ENCODE measurements at regions not wholly inside any gene's neighbourhood (a gene's known extent, or its start where the extent isn't known, plus 50 kb on each side); places are given as distances from the start of the nearest gene placed in this dataset.

- WGBS, 2 donors (ENCODE audit: extremely low coverage in 2 of 2, insufficient read length in 2 of 2, insufficient replicate concordance in 1 of 2), result no CpG with 5 or more reads among the region's 10 CpGs
- Histone ChIP-seq H2AFZ (ENCODE audit: low read length) (no peak overlapping the region), H3K4me1 (ENCODE audit: control insufficient read depth in 2 of 2, insufficient read depth in 1 of 2, low read depth in 1 of 2, low read length in 2 of 2) (no peaks in the 10 kb centered on the region), H3K4me3 (ENCODE audit: low read length in 2 of 2) (no peak overlapping the region), H2AK5ac (ENCODE audit: low read depth, low read length) (no peak overlapping the region), H3K27ac (replicated peaks; ENCODE audit: low read length) (no peak overlapping the region), H4K8ac (ENCODE audit: low read depth, low read length) (no peak overlapping the region), H4K91ac (ENCODE audit: low read depth, low read length, poor library complexity) (no peak overlapping the region), H3K36me3 (replicated peaks in 1 of 2; ENCODE audit: control insufficient read depth in 2 of 2, insufficient read depth in 2 of 2, low read length in 2 of 2) (no peaks in the 10 kb centered on the region), H3K23ac (ENCODE audit: low read depth, low read length, poor library complexity) (no peak overlapping the region), H3K4me2 (ENCODE audit: insufficient read depth, low read length, poor library complexity, severe bottlenecking) (no peak overlapping the region), H2BK12ac (ENCODE audit: low read length) (no peak overlapping the region), H3K14ac (ENCODE audit: low read length) (no peak overlapping the region), H3K4ac (ENCODE audit: low read length) (no peak overlapping the region), H3K18ac (ENCODE audit: low read length) (no peak overlapping the region), H3K9me3 (replicated peaks in 1 of 2; ENCODE audit: control insufficient read depth in 2 of 2, insufficient read depth in 1 of 2, low read depth in 1 of 2, low read length in 2 of 2) (peaks cover 0 to 61% of the 10 kb centered on the region in 2 donors), H3K79me1 (ENCODE audit: low read depth, low read length) (peaks cover 1% of the 10 kb centered on the region), H2BK5ac (ENCODE audit: low read length) (no peak overlapping the region), H3K9ac (ENCODE audit: low read depth, low read length, poor library complexity) (no peak overlapping the region), H2BK15ac (ENCODE audit: low read length) (no peak overlapping the region), H3K27me3 (ENCODE audit: control insufficient read depth in 3 of 3, insufficient read depth in 3 of 3, low read depth in 1 of 3, low read length in 3 of 3) (no peaks in the 10 kb centered on the region), H2BK120ac (ENCODE audit: low read depth, low read length) (no peak overlapping the region)
- no peak for DNase-seq (ENCODE audit: low spot score)
These were observed 208.4 kb downstream of the UBE3A start for GRCh38 chr15:25230442-25230841.

- no peaks in the 10 kb centered on the region for H3K27me3 ChIP-seq (ENCODE audit: control insufficient read depth in 3 of 3, insufficient read depth in 3 of 3, low read depth in 1 of 3, low read length in 3 of 3)
- H4K8ac ChIP-seq (ENCODE audit: low read depth, low read length), result no peak overlapping the region
- no peak overlapping the region for H2BK15ac ChIP-seq (ENCODE audit: low read length)
- H2AFZ ChIP-seq (ENCODE audit: low read length), result no peak overlapping the region
- H4K91ac ChIP-seq (ENCODE audit: low read depth, low read length, poor library complexity), result no peak overlapping the region
- no peak overlapping the region for H3K14ac ChIP-seq (ENCODE audit: low read length)
- no peaks in the 10 kb centered on the region for H3K4me1 ChIP-seq (ENCODE audit: control insufficient read depth in 2 of 2, insufficient read depth in 1 of 2, low read depth in 1 of 2, low read length in 2 of 2)
- no peak overlapping the region for H2BK120ac ChIP-seq (ENCODE audit: low read depth, low read length)
- H2BK5ac ChIP-seq (ENCODE audit: low read length), result no peak overlapping the region
- peaks cover 0 to 69% of the 10 kb centered on the region in 2 donors for H3K9me3 ChIP-seq (replicated peaks in 1 of 2; ENCODE audit: control insufficient read depth in 2 of 2, insufficient read depth in 1 of 2, low read depth in 1 of 2, low read length in 2 of 2)
- no peak overlapping the region for H3K9ac ChIP-seq (ENCODE audit: low read depth, low read length, poor library complexity)
- no CpG with 5 or more reads among the region's 7 CpGs for WGBS, 2 donors (ENCODE audit: extremely low coverage in 2 of 2, insufficient read length in 2 of 2, insufficient replicate concordance in 1 of 2)
- H3K27ac ChIP-seq (replicated peaks; ENCODE audit: low read length), result no peak overlapping the region
- peaks cover 5% of the 10 kb centered on the region for H3K79me1 ChIP-seq (ENCODE audit: low read depth, low read length)
- peak overlapping the region; percentile 71 for H3K18ac ChIP-seq (ENCODE audit: low read length)
- H3K36me3 ChIP-seq (replicated peaks in 1 of 2; ENCODE audit: control insufficient read depth in 2 of 2, insufficient read depth in 2 of 2, low read length in 2 of 2), result no peaks in the 10 kb centered on the region
- DNase-seq (ENCODE audit: low spot score), result no peak
- no peak overlapping the region for H3K4me2 ChIP-seq (ENCODE audit: insufficient read depth, low read length, poor library complexity, severe bottlenecking)
- H2AK5ac ChIP-seq (ENCODE audit: low read depth, low read length), result no peak overlapping the region
- no peak overlapping the region for H2BK12ac ChIP-seq (ENCODE audit: low read length)
- H3K4me3 ChIP-seq (ENCODE audit: low read length in 2 of 2), result peak overlapping the region in 1 of 2 donors; percentile 54
- H3K23ac ChIP-seq (ENCODE audit: low read depth, low read length, poor library complexity), result peak overlapping the region; percentile 31
- H3K4ac ChIP-seq (ENCODE audit: low read length), result no peak overlapping the region
These were observed 205.0 kb downstream of the UBE3A start for GRCh38 chr15:25233766-25234350.

GRCh38 chr15:25234831-25235230 lies 204.0 kb downstream of the UBE3A start:
- no peak overlapping the region for H3K18ac ChIP-seq (ENCODE audit: low read length)
- no peak overlapping the region for H2AK5ac ChIP-seq (ENCODE audit: low read depth, low read length)
- H3K23ac ChIP-seq (ENCODE audit: low read depth, low read length, poor library complexity), result no peak overlapping the region
- H2BK12ac ChIP-seq (ENCODE audit: low read length), result no peak overlapping the region
- H3K14ac ChIP-seq (ENCODE audit: low read length), result peak overlapping the region; percentile 87
- H3K4me2 ChIP-seq (ENCODE audit: insufficient read depth, low read length, poor library complexity, severe bottlenecking), result no peak overlapping the region
- no peak overlapping the region for H4K91ac ChIP-seq (ENCODE audit: low read depth, low read length, poor library complexity)
- H2AFZ ChIP-seq (ENCODE audit: low read length), result no peak overlapping the region
- H3K79me1 ChIP-seq (ENCODE audit: low read depth, low read length), result peaks cover 5% of the 10 kb centered on the region
- no peaks in the 10 kb centered on the region for H3K4me1 ChIP-seq (ENCODE audit: control insufficient read depth in 2 of 2, insufficient read depth in 1 of 2, low read depth in 1 of 2, low read length in 2 of 2)
- peaks cover 0 to 65% of the 10 kb centered on the region in 2 donors for H3K9me3 ChIP-seq (replicated peaks in 1 of 2; ENCODE audit: control insufficient read depth in 2 of 2, insufficient read depth in 1 of 2, low read depth in 1 of 2, low read length in 2 of 2)
- no peaks in the 10 kb centered on the region for H3K27me3 ChIP-seq (ENCODE audit: control insufficient read depth in 3 of 3, insufficient read depth in 3 of 3, low read depth in 1 of 3, low read length in 3 of 3)
- no peak overlapping the region for H3K9ac ChIP-seq (ENCODE audit: low read depth, low read length, poor library complexity)
- H3K36me3 ChIP-seq (replicated peaks in 1 of 2; ENCODE audit: control insufficient read depth in 2 of 2, insufficient read depth in 2 of 2, low read length in 2 of 2), result no peaks in the 10 kb centered on the region
- peak overlapping the region; percentile 22 for H2BK5ac ChIP-seq (ENCODE audit: low read length)
- H4K8ac ChIP-seq (ENCODE audit: low read depth, low read length), result no peak overlapping the region
- WGBS, 2 donors (ENCODE audit: extremely low coverage in 2 of 2, insufficient read length in 2 of 2, insufficient replicate concordance in 1 of 2), result no CpG with 5 or more reads among the region's 9 CpGs
- no peak overlapping the region for H3K4ac ChIP-seq (ENCODE audit: low read length)
- H2BK120ac ChIP-seq (ENCODE audit: low read depth, low read length), result no peak overlapping the region
- no peak overlapping the region for H3K27ac ChIP-seq (replicated peaks; ENCODE audit: low read length)
- H3K4me3 ChIP-seq (ENCODE audit: low read length in 2 of 2), result no peak overlapping the region
- DNase-seq (ENCODE audit: low spot score), result no peak
- H2BK15ac ChIP-seq (ENCODE audit: low read length), result no peak overlapping the region

- H2BK5ac ChIP-seq (ENCODE audit: low read length), result peak overlapping the region; percentile 22
- H3K27me3 ChIP-seq (ENCODE audit: control insufficient read depth in 3 of 3, insufficient read depth in 3 of 3, low read depth in 1 of 3, low read length in 3 of 3), result no peaks in the 10 kb centered on the region
- H3K4me3 ChIP-seq (ENCODE audit: low read length in 2 of 2), result no peak overlapping the region
- no peak overlapping the region for H2BK15ac ChIP-seq (ENCODE audit: low read length)
- no peak overlapping the region for H2BK120ac ChIP-seq (ENCODE audit: low read depth, low read length)
- no peak overlapping the region for H3K27ac ChIP-seq (replicated peaks; ENCODE audit: low read length)
- no peak overlapping the region for H2BK12ac ChIP-seq (ENCODE audit: low read length)
- no peak overlapping the region for H3K4ac ChIP-seq (ENCODE audit: low read length)
- no peak overlapping the region for H3K9ac ChIP-seq (ENCODE audit: low read depth, low read length, poor library complexity)
- peak overlapping the region; percentile 55 for H3K23ac ChIP-seq (ENCODE audit: low read depth, low read length, poor library complexity)
- H3K79me1 ChIP-seq (ENCODE audit: low read depth, low read length), result peaks cover 5% of the 10 kb centered on the region
- no CpG with 5 or more reads among the region's 5 CpGs for WGBS, 2 donors (ENCODE audit: extremely low coverage in 2 of 2, insufficient read length in 2 of 2, insufficient replicate concordance in 1 of 2)
- H3K18ac ChIP-seq (ENCODE audit: low read length), result peak overlapping the region; percentile 17
- H3K9me3 ChIP-seq (replicated peaks in 1 of 2; ENCODE audit: control insufficient read depth in 2 of 2, insufficient read depth in 1 of 2, low read depth in 1 of 2, low read length in 2 of 2), result peaks cover 0 to 61% of the 10 kb centered on the region in 2 donors
- peak overlapping the region; percentile 38 for H3K14ac ChIP-seq (ENCODE audit: low read length)
- H2AFZ ChIP-seq (ENCODE audit: low read length), result no peak overlapping the region
- H3K36me3 ChIP-seq (replicated peaks in 1 of 2; ENCODE audit: control insufficient read depth in 2 of 2, insufficient read depth in 2 of 2, low read length in 2 of 2), result no peaks in the 10 kb centered on the region
- no peak overlapping the region for H3K4me2 ChIP-seq (ENCODE audit: insufficient read depth, low read length, poor library complexity, severe bottlenecking)
- H2AK5ac ChIP-seq (ENCODE audit: low read depth, low read length), result no peak overlapping the region
- H4K91ac ChIP-seq (ENCODE audit: low read depth, low read length, poor library complexity), result no peak overlapping the region
- no peak overlapping the region for H4K8ac ChIP-seq (ENCODE audit: low read depth, low read length)
- no peaks in the 10 kb centered on the region for H3K4me1 ChIP-seq (ENCODE audit: control insufficient read depth in 2 of 2, insufficient read depth in 1 of 2, low read depth in 1 of 2, low read length in 2 of 2)
- DNase-seq (ENCODE audit: low spot score), result no peak
These were observed 203.4 kb downstream of the UBE3A start for GRCh38 chr15:25235391-25235790.
